HepG2 (cell line): ENCODE measurements at regions not wholly inside any gene's neighbourhood (a gene's known extent, or its start where the extent isn't known, plus 50 kb on each side); places are given as distances from the start of the nearest gene placed in this dataset.

ENCODE experiments used
- TCF7L2 ChIP-seq: IDR thresholded peaks from 2 replicates; pipeline ENCODE4 v1.6.1; 2011; ENCODE audit warnings: mild to moderate bottlenecking, low read depth, low read length, moderate library complexity
- ZMYM2 ChIP-seq: sonication (generic); formaldehyde crosslinking; IDR thresholded peaks from 2 replicates; pipeline ENCODE4 v1.8.0; 2022; ENCODE audit warnings: mild to moderate bottlenecking, missing genetic modification reagents
- TF ChIP-seq, protein P1 (sequence below): sonication (generic); formaldehyde crosslinking; IDR thresholded peaks from 2 replicates; pipeline ENCODE4 v1.5.0; 2020; ENCODE audit warnings: mild to moderate bottlenecking, missing genetic modification reagents, moderate library complexity

DNA sequence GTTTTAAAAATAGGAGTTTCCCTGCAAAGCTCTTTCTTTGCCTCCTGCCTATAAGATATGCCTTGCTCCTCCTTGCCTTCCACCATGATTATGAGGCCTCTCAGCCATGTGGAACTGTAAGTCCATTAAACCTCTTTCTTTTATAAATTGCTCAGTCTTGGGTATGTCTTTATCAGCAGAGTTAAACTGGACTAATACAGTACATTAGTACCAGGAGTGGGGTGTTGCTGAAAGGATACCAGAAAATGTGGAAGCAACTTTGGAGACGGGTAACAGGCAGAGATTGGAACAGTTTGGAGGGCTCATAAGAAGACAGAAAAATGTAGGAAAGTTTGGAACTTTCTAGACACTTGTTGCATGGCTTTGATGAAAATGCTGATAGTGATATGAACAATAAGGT, 709.9 kb downstream of the LUZP2 start:
- TF ChIP-seq ZMYM2 (CRISPR knock-in tag) = no peak
- TF ChIP-seq TCF7L2 = no peak
- TF ChIP-seq, protein P1, sequence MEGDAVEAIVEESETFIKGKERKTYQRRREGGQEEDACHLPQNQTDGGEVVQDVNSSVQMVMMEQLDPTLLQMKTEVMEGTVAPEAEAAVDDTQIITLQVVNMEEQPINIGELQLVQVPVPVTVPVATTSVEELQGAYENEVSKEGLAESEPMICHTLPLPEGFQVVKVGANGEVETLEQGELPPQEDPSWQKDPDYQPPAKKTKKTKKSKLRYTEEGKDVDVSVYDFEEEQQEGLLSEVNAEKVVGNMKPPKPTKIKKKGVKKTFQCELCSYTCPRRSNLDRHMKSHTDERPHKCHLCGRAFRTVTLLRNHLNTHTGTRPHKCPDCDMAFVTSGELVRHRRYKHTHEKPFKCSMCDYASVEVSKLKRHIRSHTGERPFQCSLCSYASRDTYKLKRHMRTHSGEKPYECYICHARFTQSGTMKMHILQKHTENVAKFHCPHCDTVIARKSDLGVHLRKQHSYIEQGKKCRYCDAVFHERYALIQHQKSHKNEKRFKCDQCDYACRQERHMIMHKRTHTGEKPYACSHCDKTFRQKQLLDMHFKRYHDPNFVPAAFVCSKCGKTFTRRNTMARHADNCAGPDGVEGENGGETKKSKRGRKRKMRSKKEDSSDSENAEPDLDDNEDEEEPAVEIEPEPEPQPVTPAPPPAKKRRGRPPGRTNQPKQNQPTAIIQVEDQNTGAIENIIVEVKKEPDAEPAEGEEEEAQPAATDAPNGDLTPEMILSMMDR (CRISPR knock-in tag) = no peak
